ENCODE measurements at regions not wholly inside any gene's neighbourhood (a gene's known extent, or its start where the extent isn't known, plus 50 kb on each side); places are given as distances from the start of the nearest gene placed in this dataset.

GRCh38 chr1:213761845-213762407 is 225.8 kb upstream of the PROX1 start:
- TF ChIP-seq EZH2 (IDR thresholded peaks at IDR 0.05; ENCODE audit: insufficient read depth, poor library complexity, severe bottlenecking) = no peak
- TF ChIP-seq EZH2phosphoT487 (IDR thresholded peaks at IDR 0.05; ENCODE audit: insufficient read depth, low read depth) = no peak

All from GM23248 (cell line).